WERI-Rb-1 (cell line): ENCODE measurements at regions not wholly inside any gene's neighbourhood (a gene's known extent, or its start where the extent isn't known, plus 50 kb on each side); places are given as distances from the start of the nearest gene placed in this dataset.

Experiments
- DNase-seq: peaks from one replicate; pipeline ENCODE4 v3.0.0-alpha.2; 2020
- H3K27ac ChIP-seq: fragments of 250-450 bp; sonication (Bioruptor Pico); 2 replicates; pipeline ENCODE4 v1.5.1; 2020; ENCODE audit warnings: mild to moderate bottlenecking, moderate library complexity
- H3K27me3 ChIP-seq: fragments of 250-450 bp; sonication (Bioruptor Pico); 2 replicates; pipeline ENCODE4 v1.5.1; 2021; ENCODE audit warnings: mild to moderate bottlenecking, low read depth, moderate library complexity; ENCODE audit not compliant: insufficient read depth, severe bottlenecking
- H3K36me3 ChIP-seq: fragments of 250-450 bp; sonication (Bioruptor Pico); 2 replicates; pipeline ENCODE4 v1.5.1; 2020; ENCODE audit warnings: mild to moderate bottlenecking, moderate library complexity
- H3K4me3 ChIP-seq: 2 replicates; pipeline ENCODE4 v1.5.1; 2011; ENCODE audit warnings: low read depth, mild to moderate bottlenecking, control low read depth, low read length
- H3K9me3 ChIP-seq: fragments of 250-450 bp; sonication (Bioruptor Pico); 2 replicates; pipeline ENCODE4 v1.5.1; 2021; ENCODE audit warnings: mild to moderate bottlenecking, moderate library complexity; ENCODE audit not compliant: severe bottlenecking
- TF ChIP-seq, protein P1 (sequence below): IDR thresholded peaks from 2 replicates; pipeline ENCODE4 v1.5.1; 2011; ENCODE audit warnings: low read depth, mild to moderate bottlenecking, control low read depth, inconsistent platforms, low read length

DNA sequence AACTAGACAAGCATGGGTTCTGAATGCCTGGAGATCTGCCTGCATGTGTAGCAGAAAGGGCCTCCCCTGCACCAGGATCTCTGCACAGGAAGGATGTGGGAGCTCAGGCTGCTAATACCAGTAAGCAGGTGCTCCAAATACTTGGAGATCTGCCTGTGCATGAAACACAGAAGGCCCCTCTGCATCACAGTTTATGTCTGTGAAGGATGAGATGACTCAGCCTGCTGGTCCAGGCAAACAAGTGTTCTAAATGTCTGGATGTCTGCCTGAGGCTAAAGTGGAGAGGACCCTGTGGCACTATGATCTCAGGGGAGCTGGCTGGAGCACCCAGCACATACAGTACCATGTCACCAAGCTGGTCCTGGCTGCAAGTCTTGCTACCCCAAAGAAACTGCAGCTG is 678.8 kb downstream of the MCTP2 start:
- Histone ChIP-seq H3K36me3 (no peaks in the 10 kb centered on the region), H3K9me3 (no peaks in the 10 kb centered on the region), H3K27ac (no peak overlapping the region), H3K27me3 (peaks cover 22% of the 10 kb centered on the region), H3K4me3 (no peak overlapping the region)
- TF ChIP-seq, protein P1, sequence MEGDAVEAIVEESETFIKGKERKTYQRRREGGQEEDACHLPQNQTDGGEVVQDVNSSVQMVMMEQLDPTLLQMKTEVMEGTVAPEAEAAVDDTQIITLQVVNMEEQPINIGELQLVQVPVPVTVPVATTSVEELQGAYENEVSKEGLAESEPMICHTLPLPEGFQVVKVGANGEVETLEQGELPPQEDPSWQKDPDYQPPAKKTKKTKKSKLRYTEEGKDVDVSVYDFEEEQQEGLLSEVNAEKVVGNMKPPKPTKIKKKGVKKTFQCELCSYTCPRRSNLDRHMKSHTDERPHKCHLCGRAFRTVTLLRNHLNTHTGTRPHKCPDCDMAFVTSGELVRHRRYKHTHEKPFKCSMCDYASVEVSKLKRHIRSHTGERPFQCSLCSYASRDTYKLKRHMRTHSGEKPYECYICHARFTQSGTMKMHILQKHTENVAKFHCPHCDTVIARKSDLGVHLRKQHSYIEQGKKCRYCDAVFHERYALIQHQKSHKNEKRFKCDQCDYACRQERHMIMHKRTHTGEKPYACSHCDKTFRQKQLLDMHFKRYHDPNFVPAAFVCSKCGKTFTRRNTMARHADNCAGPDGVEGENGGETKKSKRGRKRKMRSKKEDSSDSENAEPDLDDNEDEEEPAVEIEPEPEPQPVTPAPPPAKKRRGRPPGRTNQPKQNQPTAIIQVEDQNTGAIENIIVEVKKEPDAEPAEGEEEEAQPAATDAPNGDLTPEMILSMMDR, result no peak
- no peak for DNase-seq

DNA sequence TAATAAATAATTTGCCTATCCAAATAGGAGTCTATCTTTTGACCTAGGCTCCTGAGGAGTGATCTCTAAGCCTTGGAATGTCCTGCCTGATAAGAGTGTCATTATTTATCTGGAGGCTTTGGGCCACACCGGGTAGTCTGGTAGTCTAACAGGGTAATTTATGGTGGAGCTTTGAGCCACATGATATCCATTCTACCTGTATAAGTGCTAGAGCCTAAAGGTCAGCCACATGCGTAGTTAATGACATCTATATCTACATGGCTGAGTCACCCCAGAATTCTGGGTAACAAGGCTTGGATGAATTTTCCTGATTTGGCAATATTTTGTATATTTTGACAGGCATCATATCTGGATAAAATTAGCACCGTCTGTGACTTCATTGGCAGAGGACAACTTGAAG is 681.4 kb downstream of the MCTP2 start:
- no peaks in the 10 kb centered on the region for H3K36me3 ChIP-seq
- TF ChIP-seq, protein P1, result no peak
- H3K27me3 ChIP-seq, result peaks cover 21% of the 10 kb centered on the region
- no peaks in the 10 kb centered on the region for H3K9me3 ChIP-seq
- DNase-seq, result no peak
- H3K4me3 ChIP-seq, result no peak overlapping the region
- H3K27ac ChIP-seq, result no peak overlapping the region

DNA sequence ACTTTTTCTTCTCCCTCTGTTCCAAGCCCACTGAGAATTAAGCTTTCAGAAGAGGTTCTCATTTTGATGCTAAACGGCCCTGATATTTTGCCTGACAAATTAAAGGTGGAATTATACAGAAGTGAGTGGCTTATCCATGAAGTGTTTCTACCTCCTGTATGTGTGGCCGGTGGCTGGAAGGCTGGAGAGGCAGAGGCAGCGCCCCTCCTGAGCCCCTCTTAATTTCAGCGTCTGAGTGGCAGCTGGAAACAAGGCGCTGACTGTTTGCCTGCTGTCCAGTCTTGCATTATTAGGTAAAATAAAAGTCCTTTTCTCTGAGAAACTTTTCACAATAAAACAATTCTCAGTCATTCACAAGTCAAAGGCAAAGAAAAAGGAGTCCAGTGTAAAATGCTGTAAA is 685.7 kb downstream of the MCTP2 start:
- Histone ChIP-seq H3K4me3 (no peak overlapping the region), H3K27me3 (peaks cover 25% of the 10 kb centered on the region), H3K9me3 (no peaks in the 10 kb centered on the region), H3K36me3 (no peaks in the 10 kb centered on the region), H3K27ac (no peak overlapping the region)
- no peak for DNase-seq
- TF ChIP-seq, protein P1, result no peak

DNA sequence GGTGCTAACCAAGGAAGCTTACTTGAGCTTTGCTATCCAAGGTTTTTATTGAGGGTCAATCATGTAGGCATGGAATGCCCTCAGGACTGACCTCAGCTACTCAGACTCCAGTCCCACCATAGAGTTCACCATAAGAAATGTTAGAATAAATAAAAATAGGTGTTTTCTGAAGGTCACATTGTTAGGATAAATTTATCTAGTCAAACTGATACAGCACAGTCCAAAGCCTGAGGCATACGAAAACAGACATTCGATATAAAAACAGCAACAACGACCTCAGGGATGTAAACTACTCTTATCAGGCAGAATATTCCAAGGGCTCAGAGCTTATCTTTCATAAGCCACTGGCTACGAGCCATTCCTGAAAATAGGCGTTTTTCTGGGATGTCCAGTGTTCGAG is 690.6 kb downstream of the MCTP2 start:
- Histone ChIP-seq H3K4me3 (no peak overlapping the region), H3K27me3 (peaks cover 52% of the 10 kb centered on the region), H3K9me3 (no peaks in the 10 kb centered on the region), H3K36me3 (no peaks in the 10 kb centered on the region), H3K27ac (no peak overlapping the region)
- TF ChIP-seq, protein P1, result no peak
- DNase-seq, result no peak

DNA sequence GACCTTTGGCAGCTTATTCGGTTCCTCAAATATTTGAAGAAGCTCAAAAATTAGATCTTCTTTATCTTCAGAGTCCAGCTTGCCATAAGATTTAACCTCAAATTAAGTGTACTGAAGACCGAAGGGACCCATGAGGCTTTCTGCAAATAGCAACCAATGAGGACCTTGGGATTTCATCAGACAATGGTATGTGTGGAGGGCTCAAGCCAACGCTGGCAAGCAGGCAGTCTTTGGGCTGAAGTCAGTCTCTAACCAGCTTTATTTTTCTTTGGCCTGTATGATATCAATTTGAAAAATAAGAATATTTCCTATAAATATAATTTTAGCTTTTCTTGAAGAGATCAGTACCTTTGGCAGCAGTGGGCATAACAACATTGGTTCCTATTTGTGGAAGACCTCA is 692.7 kb downstream of the MCTP2 start:
- TF ChIP-seq, protein P1, result no peak
- no peak overlapping the region for H3K4me3 ChIP-seq
- no peak for DNase-seq
- no peaks in the 10 kb centered on the region for H3K36me3 ChIP-seq
- H3K27ac ChIP-seq, result no peak overlapping the region
- peaks cover 59% of the 10 kb centered on the region for H3K27me3 ChIP-seq
- H3K9me3 ChIP-seq, result no peaks in the 10 kb centered on the region

DNA sequence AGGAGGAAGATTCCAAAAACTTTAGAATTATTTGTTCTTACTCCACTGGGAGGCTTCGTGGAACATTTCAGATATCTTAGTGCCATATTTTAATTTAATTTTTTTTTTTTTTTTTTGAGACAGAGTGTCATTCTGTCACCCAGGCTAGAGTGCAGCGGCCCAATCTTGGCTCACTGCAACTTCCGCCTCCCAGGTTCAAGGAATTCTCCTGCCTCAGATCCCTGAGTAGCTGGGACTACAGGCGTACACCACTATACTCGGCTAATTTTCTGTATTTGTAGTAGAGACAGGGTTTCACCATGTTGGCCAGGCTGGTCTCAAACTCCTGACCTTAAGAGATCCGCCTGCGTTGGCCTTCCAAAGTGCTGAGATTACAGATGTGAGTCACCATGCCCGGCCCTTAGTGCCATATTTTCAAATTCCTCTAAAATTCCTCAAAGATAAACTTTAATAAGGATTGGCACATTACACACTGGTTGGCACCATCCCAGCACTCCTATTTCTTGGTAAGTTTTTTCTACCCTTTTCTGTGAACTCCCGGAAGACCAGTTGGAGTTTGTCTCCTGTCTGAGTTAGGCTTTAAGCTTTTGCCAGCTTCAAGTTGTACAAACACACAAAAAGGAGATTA is 693.7 kb downstream of the MCTP2 start:
- H3K9me3 ChIP-seq, result no peaks in the 10 kb centered on the region
- no peaks in the 10 kb centered on the region for H3K36me3 ChIP-seq
- H3K27ac ChIP-seq, result no peak overlapping the region
- peaks cover 61% of the 10 kb centered on the region for H3K27me3 ChIP-seq
- DNase-seq, result no peak
- TF ChIP-seq, protein P1, result no peak
- H3K4me3 ChIP-seq, result no peak overlapping the region
